GM12873 (cell line): ENCODE measurements at regions not wholly inside any gene's neighbourhood (a gene's known extent, or its start where the extent isn't known, plus 50 kb on each side); places are given as distances from the start of the nearest gene placed in this dataset.

Source experiments
- CTCF ChIP-seq: IDR thresholded peaks from 2 replicates; pipeline ENCODE4 v1.5.1; 2012; ENCODE audit warnings: low read depth, mild to moderate bottlenecking, moderate library complexity, low read length, control low read depth; ENCODE audit not compliant: insufficient read depth; ENCODE audit errors: missing control alignments

GRCh38 chr17:71966055-71966454, 154.8 kb upstream of the SOX9 start:
- no peak for TF ChIP-seq CTCF

GRCh38 chr17:71966459-71967313, 154.1 kb upstream of the SOX9 start:
- no peak for TF ChIP-seq CTCF

GRCh38 chr17:71969500-71969899, 151.3 kb upstream of the SOX9 start:
- no peak for TF ChIP-seq CTCF

- TF ChIP-seq CTCF = no peak
Observed at GRCh38 chr17:71970312-71970711, 150.5 kb upstream of the SOX9 start.

- no peak for TF ChIP-seq CTCF
Observed at GRCh38 chr17:71974051-71974450, 146.8 kb upstream of the SOX9 start.

GRCh38 chr17:71975331-71975801, 145.5 kb upstream of the SOX9 start:
- TF ChIP-seq CTCF = no peak

- no peak for TF ChIP-seq CTCF
Observed at GRCh38 chr17:71976011-71976649, 144.7 kb upstream of the SOX9 start.
